ENCODE measurements at regions not wholly inside any gene's neighbourhood (a gene's known extent, or its start where the extent isn't known, plus 50 kb on each side); places are given as distances from the start of the nearest gene placed in this dataset. TPM values are rescaled to one million over a fixed set of nuclear protein-coding genes. Genes with fewer than 3 reads are reported as not detected.

Small RNA genes lying in the stretch of these regions (small RNA-seq; reads per million reads assigned to genes)
- not detected for gene MIR548A1
- gene RNA5SP205, result not detected
- not detected for gene RNU6-801P
